Mesothelial cell of epicardium (in vitro differentiated cells): ENCODE measurements at regions not wholly inside any gene's neighbourhood (a gene's known extent, or its start where the extent isn't known, plus 50 kb on each side); places are given as distances from the start of the nearest gene placed in this dataset.
A peak's percentile ranks its signal among the peaks of the same experiment; 100 is the strongest.

ENCODE experiments used
- DNase-seq, 2 experiments: peaks; one replicate each; pipeline ENCODE4 v3.0.0; 2021; ENCODE audit warnings: low spot score in 2 of 2; ENCODE audit not compliant: unreplicated experiment in 2 of 2
- H3K27ac Mint-ChIP-seq: 2 replicates; pipeline ENCODE4 v1.8.0; 2021; ENCODE audit warnings: mixed read lengths
- H3K27me3 Mint-ChIP-seq: 2 replicates; pipeline ENCODE4 v1.8.0; 2021; ENCODE audit warnings: low read depth, mixed read lengths
- H3K36me3 Mint-ChIP-seq: 2 replicates; pipeline ENCODE4 v1.8.0; 2021; ENCODE audit warnings: mixed read lengths
- H3K4me1 Mint-ChIP-seq: 2 replicates; pipeline ENCODE4 v1.8.0; 2021; ENCODE audit warnings: mixed read lengths
- H3K4me3 Mint-ChIP-seq: 2 replicates; pipeline ENCODE4 v1.8.0; 2021; ENCODE audit warnings: mild to moderate bottlenecking, moderate library complexity, mixed read lengths
- H3K9me3 Mint-ChIP-seq: 2 replicates; pipeline ENCODE4 v1.8.0; 2021; ENCODE audit warnings: mixed read lengths
- CTCF ChIP-seq: fragments of 200-600 bp; sonication (generic); IDR thresholded peaks from one replicate; pipeline ENCODE4 v1.5.0; 2021; ENCODE audit warnings: antibody characterized with exemption; ENCODE audit not compliant: unreplicated experiment

DNA sequence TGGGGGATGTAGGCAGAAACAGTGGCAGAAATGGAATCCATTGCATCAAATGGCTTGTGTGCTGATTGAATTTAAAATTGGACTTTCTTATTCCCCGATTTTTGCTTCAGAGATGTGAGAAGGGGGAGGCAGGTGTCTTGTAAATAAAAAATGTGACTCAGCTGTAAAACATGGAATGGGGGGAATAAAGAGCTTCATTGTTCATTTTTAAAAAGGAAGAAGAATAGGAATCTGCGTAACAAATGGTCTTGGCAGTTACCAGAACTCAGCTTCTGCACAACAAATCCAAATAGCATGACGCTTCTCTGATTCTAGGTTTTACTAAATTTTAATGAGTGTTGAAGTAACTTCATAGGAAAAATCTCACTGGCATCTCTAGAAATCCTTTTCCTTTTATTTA lies 323.9 kb upstream of the GBE1 start:
- Mint-ChIP-seq H3K36me3 (no peaks in the 10 kb centered on the region), H3K27ac (no peak overlapping the region), H3K4me1 (peaks cover 9% of the 10 kb centered on the region), H3K4me3 (no peak overlapping the region), H3K9me3 (no peaks in the 10 kb centered on the region), H3K27me3 (no peaks in the 10 kb centered on the region)
- TF ChIP-seq CTCF, result no peak
- DNase-seq, result no peak

- Mint-ChIP-seq H3K27me3 (no peaks in the 10 kb centered on the region), H3K9me3 (no peaks in the 10 kb centered on the region), H3K27ac (no peak overlapping the region), H3K4me3 (no peak overlapping the region), H3K4me1 (peaks cover 11% of the 10 kb centered on the region), H3K36me3 (no peaks in the 10 kb centered on the region)
- TF ChIP-seq CTCF, result no peak
- DNase-seq, result no peak
Observed at GRCh38 chr3:82084824-82085223, 323.4 kb upstream of the GBE1 start.

DNA sequence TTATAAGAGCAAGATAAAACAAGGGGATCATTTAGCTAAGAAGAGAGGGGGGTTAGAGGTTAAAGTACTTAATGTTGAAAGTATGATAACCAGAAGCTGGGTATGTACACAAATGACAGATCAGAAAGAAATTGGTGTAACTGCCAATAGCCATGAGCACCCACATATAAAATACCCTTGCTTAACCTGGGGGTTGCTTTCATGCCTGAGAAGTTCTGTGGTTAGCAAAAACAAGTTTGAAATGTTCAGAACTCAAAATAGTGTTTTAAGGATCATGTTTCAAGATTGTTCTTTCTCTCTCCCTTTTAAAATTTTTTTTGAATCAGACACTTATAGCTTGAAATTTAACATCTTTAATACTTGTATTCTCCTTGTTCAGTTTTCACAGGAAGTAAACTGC lies 321.4 kb upstream of the GBE1 start:
- no peaks in the 10 kb centered on the region for H3K27me3 Mint-ChIP-seq
- no peaks in the 10 kb centered on the region for H3K9me3 Mint-ChIP-seq
- no peak for DNase-seq
- no peak overlapping the region for H3K27ac Mint-ChIP-seq
- TF ChIP-seq CTCF, result no peak
- H3K4me3 Mint-ChIP-seq, result no peak overlapping the region
- H3K36me3 Mint-ChIP-seq, result no peaks in the 10 kb centered on the region
- peaks cover 16% of the 10 kb centered on the region for H3K4me1 Mint-ChIP-seq

DNA sequence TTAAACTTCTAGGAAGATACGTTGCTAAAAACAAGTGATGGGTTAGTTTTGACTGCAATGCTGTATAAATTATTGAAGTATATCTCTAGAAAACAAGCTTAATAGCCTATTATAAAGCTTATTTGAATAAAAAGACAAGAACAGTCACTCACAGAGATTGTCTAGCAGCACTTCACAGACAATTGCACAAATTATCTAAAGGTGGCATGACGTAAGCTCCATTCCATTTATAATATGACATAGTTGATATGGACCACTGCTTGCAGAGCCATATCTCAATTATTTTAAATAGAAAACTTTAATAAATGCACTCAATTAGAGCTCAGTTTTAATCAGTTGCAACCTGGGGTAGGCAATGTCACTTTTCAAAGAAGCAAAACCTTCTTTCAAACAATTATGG lies 319.9 kb upstream of the GBE1 start:
- H3K27ac Mint-ChIP-seq, result no peak overlapping the region
- no peak for DNase-seq
- H3K4me1 Mint-ChIP-seq, result peaks cover 16% of the 10 kb centered on the region
- H3K9me3 Mint-ChIP-seq, result no peaks in the 10 kb centered on the region
- H3K36me3 Mint-ChIP-seq, result no peaks in the 10 kb centered on the region
- H3K27me3 Mint-ChIP-seq, result no peaks in the 10 kb centered on the region
- no peak for TF ChIP-seq CTCF
- H3K4me3 Mint-ChIP-seq, result no peak overlapping the region

- Mint-ChIP-seq H3K27ac (peak overlapping the region; percentile 15), H3K4me1 (peaks cover 16% of the 10 kb centered on the region), H3K27me3 (no peaks in the 10 kb centered on the region), H3K36me3 (no peaks in the 10 kb centered on the region), H3K9me3 (no peaks in the 10 kb centered on the region), H3K4me3 (no peak overlapping the region)
- no peak for DNase-seq
- TF ChIP-seq CTCF, result no peak
Observed at GRCh38 chr3:82080792-82081191, 319.3 kb upstream of the GBE1 start.

DNA sequence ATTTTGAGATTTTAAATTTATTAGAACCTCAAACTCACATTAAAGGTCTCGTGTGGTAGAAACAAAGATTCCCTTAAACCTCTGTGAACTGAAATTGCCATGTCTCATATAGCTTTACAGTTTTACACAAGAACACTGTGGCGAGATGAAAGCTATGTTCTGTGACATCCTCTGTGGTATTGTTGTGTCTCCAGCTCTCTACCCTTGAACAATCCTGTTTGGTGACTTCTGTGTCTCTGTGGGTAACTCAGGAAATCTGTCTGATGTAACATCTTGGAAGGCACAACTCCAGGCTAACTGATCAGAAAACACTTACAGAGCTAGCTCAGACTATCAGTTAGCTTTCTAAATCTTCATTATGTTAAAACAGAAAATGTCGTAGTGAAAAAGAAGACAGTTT lies 318.8 kb upstream of the GBE1 start:
- H3K4me3 Mint-ChIP-seq, result no peak overlapping the region
- no peak for TF ChIP-seq CTCF
- no peak overlapping the region for H3K27ac Mint-ChIP-seq
- no peaks in the 10 kb centered on the region for H3K27me3 Mint-ChIP-seq
- DNase-seq, result no peak
- H3K36me3 Mint-ChIP-seq, result no peaks in the 10 kb centered on the region
- peaks cover 16% of the 10 kb centered on the region for H3K4me1 Mint-ChIP-seq
- no peaks in the 10 kb centered on the region for H3K9me3 Mint-ChIP-seq
